HL-60 (cell line): ENCODE measurements at regions not wholly inside any gene's neighbourhood (a gene's known extent, or its start where the extent isn't known, plus 50 kb on each side); places are given as distances from the start of the nearest gene placed in this dataset.

Experiments used
- DNase-seq, 2 experiments: peaks; one replicate each; pipeline ENCODE4 v3.0.0-alpha.2; 2010 to 2020; ENCODE audit warnings: low read depth in 1 of 2, low spot score in 1 of 2
- H3K27ac ChIP-seq: fragments of 250-450 bp; sonication (Bioruptor Pico); replicated peaks from 2 replicates; pipeline ENCODE4 v1.5.1; 2020; ENCODE audit warnings: mild to moderate bottlenecking, moderate library complexity
- H3K27me3 ChIP-seq: fragments of 250-450 bp; sonication (Bioruptor Pico); 2 replicates; pipeline ENCODE4 v1.5.1; 2021; ENCODE audit warnings: mild to moderate bottlenecking, moderate library complexity; ENCODE audit not compliant: insufficient read depth, poor library complexity, severe bottlenecking
- H3K4me3 ChIP-seq: replicated peaks from 2 replicates; pipeline ENCODE4 v1.5.1; 2011; ENCODE audit warnings: mild to moderate bottlenecking, control low read depth, low read length; ENCODE audit not compliant: insufficient read depth
- GABPA ChIP-seq: IDR thresholded peaks from 2 replicates; pipeline ENCODE4 v1.6.1; 2012; ENCODE audit warnings: low read depth
- POLR2AphosphoS5 ChIP-seq: IDR thresholded peaks from 2 replicates; pipeline ENCODE4 v1.6.1; 2012; ENCODE audit warnings: low read depth
- SPI1 ChIP-seq: IDR thresholded peaks from 2 replicates; pipeline ENCODE4 v1.6.1; 2012; ENCODE audit warnings: low read depth, mild to moderate bottlenecking, borderline replicate concordance
- TF ChIP-seq, protein P1 (sequence below): IDR thresholded peaks from one replicate; pipeline ENCODE4 v1.5.1; 2011; ENCODE audit warnings: low read length, control low read depth, inconsistent platforms; ENCODE audit not compliant: insufficient read depth
- TF ChIP-seq, protein P2 (sequence below): IDR thresholded peaks from 2 replicates; pipeline ENCODE4 v1.6.1; 2012; ENCODE audit warnings: low read depth; ENCODE audit not compliant: insufficient replicate concordance

DNA sequence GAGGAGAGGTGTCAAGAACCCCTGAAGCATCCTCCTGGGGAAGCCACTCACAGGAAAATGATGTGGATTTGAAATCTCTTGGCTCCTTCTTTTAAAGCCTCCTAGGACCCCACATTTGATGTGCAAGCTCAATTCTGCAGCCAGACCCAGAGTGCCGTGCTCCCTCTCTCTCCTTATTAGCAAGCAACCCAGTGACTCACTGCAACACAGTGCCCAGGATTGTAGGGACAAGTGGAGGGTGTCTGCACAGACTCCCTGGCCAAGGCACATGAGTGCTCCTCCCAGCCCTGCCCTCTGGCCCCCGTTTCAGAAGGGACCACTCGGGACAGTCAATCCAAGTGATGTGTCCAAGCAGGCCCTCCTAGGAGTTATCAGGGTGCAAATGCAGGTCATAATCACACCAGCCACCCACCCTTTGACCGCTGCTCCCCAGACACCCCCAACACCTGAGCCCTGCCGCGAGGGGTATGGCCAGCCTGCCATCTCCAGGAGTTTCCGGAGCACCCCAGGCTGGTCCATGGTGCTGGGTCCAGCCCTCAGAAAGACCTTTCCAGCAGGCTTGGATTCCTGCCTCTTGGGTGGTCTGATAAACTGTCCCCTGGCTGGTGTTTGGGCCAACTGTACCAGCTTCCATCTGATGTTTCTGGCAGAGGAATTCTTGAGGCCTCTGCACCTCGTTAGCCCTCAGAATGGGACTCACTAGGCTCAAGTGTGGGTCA, 54.5 kb upstream of the CXCL12 start:
- Histone ChIP-seq H3K4me3 (no peak overlapping the region), H3K27me3 (no peaks in the 10 kb centered on the region), H3K27ac (no peak overlapping the region)
- no peak for DNase-seq
- TF ChIP-seq SPI1 (no peak), GABPA (no peak), POLR2AphosphoS5 (no peak)
- TF ChIP-seq, protein P1, sequence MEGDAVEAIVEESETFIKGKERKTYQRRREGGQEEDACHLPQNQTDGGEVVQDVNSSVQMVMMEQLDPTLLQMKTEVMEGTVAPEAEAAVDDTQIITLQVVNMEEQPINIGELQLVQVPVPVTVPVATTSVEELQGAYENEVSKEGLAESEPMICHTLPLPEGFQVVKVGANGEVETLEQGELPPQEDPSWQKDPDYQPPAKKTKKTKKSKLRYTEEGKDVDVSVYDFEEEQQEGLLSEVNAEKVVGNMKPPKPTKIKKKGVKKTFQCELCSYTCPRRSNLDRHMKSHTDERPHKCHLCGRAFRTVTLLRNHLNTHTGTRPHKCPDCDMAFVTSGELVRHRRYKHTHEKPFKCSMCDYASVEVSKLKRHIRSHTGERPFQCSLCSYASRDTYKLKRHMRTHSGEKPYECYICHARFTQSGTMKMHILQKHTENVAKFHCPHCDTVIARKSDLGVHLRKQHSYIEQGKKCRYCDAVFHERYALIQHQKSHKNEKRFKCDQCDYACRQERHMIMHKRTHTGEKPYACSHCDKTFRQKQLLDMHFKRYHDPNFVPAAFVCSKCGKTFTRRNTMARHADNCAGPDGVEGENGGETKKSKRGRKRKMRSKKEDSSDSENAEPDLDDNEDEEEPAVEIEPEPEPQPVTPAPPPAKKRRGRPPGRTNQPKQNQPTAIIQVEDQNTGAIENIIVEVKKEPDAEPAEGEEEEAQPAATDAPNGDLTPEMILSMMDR = no peak
- TF ChIP-seq, protein P2, sequence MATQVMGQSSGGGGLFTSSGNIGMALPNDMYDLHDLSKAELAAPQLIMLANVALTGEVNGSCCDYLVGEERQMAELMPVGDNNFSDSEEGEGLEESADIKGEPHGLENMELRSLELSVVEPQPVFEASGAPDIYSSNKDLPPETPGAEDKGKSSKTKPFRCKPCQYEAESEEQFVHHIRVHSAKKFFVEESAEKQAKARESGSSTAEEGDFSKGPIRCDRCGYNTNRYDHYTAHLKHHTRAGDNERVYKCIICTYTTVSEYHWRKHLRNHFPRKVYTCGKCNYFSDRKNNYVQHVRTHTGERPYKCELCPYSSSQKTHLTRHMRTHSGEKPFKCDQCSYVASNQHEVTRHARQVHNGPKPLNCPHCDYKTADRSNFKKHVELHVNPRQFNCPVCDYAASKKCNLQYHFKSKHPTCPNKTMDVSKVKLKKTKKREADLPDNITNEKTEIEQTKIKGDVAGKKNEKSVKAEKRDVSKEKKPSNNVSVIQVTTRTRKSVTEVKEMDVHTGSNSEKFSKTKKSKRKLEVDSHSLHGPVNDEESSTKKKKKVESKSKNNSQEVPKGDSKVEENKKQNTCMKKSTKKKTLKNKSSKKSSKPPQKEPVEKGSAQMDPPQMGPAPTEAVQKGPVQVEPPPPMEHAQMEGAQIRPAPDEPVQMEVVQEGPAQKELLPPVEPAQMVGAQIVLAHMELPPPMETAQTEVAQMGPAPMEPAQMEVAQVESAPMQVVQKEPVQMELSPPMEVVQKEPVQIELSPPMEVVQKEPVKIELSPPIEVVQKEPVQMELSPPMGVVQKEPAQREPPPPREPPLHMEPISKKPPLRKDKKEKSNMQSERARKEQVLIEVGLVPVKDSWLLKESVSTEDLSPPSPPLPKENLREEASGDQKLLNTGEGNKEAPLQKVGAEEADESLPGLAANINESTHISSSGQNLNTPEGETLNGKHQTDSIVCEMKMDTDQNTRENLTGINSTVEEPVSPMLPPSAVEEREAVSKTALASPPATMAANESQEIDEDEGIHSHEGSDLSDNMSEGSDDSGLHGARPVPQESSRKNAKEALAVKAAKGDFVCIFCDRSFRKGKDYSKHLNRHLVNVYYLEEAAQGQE = no peak

DNA sequence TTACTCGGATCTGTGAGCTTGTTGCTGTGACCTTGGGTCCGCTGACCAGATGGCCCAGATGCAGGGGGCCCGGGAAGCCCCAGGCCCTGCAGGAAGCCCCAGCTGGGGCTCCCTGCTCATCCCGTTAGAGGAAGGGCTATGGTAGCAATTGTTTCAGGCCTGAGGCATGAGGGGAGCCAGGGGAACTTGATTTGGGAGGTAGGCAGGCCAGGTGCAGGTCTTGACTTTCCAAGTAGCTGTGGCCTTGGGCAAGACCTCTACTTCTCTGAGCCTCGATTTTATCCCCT, 55.0 kb upstream of the CXCL12 start:
- Histone ChIP-seq H3K27ac (no peak overlapping the region), H3K4me3 (no peak overlapping the region), H3K27me3 (no peaks in the 10 kb centered on the region)
- TF ChIP-seq POLR2AphosphoS5 (no peak), GABPA (no peak), SPI1 (no peak)
- TF ChIP-seq, protein P2 = no peak
- TF ChIP-seq, protein P1 = no peak
- no peak for DNase-seq

DNA sequence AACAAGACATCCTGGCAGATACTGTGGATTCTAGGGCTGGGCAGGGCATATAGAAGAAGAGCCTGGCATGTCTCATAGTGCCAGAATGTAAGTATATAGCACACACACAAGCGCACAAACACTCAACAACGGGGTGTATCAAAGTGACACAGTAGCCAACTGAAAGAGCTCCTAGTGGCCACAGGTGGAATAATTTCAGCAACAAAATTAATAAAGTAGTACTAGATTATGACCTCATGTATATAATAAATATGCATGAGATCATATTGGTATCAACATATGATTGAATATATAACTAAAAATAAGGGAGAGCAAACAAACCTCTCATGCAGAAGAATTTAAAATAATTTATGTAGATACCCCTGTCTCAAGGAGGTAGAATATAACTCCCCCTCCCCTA, 72.4 kb upstream of the CXCL12 start:
- Histone ChIP-seq H3K27me3 (no peaks in the 10 kb centered on the region), H3K4me3 (no peak overlapping the region), H3K27ac (no peak overlapping the region)
- no peak for DNase-seq
- TF ChIP-seq, protein P1 = peak; percentile 2
- TF ChIP-seq, protein P2 = no peak
